Kidney (tissue), 13 donors: ENCODE measurements at regions not wholly inside any gene's neighbourhood (a gene's known extent, or its start where the extent isn't known, plus 50 kb on each side); places are given as distances from the start of the nearest gene placed in this dataset.
A peak's percentile ranks its signal among the peaks of the same experiment; 100 is the strongest.

Experiments used
- DNase-seq, 5 donors: peaks; one replicate each; pipeline ENCODE4 v3.0.0-alpha.2; 2013 to 2020
- FAIRE-seq: peaks from 2 replicates; lab custom pipeline; 2012; peaks lifted over from hg19 to GRCh38; lab: Jason Lieb, UNC
- H3K27ac ChIP-seq, 2 donors: one replicate each; pipeline ENCODE4 v1.7.0; 2013; ENCODE audit warnings: low read depth in 2 of 2, low read length in 2 of 2, inconsistent platforms in 1 of 2
- H3K27me3 ChIP-seq: one replicate; pipeline ENCODE4 v1.7.1; 2013; ENCODE audit warnings: low read length, inconsistent platforms; ENCODE audit not compliant: control insufficient read depth, insufficient read depth
- H3K36me3 ChIP-seq, 3 donors: one replicate each; pipeline versions ENCODE4 v1.7.0 to v1.7.1; 2013; ENCODE audit warnings: low read length in 3 of 3, control low read depth in 1 of 3, inconsistent platforms in 1 of 3; ENCODE audit not compliant: insufficient read depth in 3 of 3, control insufficient read depth in 2 of 3
- H3K4me1 ChIP-seq, 3 donors: one replicate each; pipeline versions ENCODE4 v1.7.0 to v1.7.1; 2013; ENCODE audit warnings: low read length in 3 of 3, inconsistent platforms in 1 of 3, low read depth in 1 of 3; ENCODE audit not compliant: control insufficient read depth in 2 of 3, insufficient read depth in 2 of 3
- H3K4me3 ChIP-seq, 3 donors: one replicate each; pipeline versions ENCODE4 v1.7.0 to v1.8.1; 2013; ENCODE audit warnings: low read length in 3 of 3, control low read depth in 1 of 3, inconsistent platforms in 1 of 3
- H3K9ac ChIP-seq, 3 donors: one replicate each; pipeline versions ENCODE4 v1.7.0 to v1.7.1; 2013; ENCODE audit warnings: low read length in 3 of 3, control low read depth in 1 of 3, inconsistent platforms in 1 of 3
- H3K9me3 ChIP-seq, 3 donors: one replicate each; pipeline versions ENCODE4 v1.7.0 to v1.7.1; 2013; ENCODE audit warnings: low read length in 3 of 3, control low read depth in 1 of 3, inconsistent platforms in 1 of 3; ENCODE audit not compliant: control insufficient read depth in 2 of 3, insufficient read depth in 1 of 3
- CTCF ChIP-seq: IDR thresholded peaks from 3 replicates; pipeline ENCODE4 v1.5.1; 2012; ENCODE audit warnings: mild to moderate bottlenecking, moderate library complexity, borderline replicate concordance; ENCODE audit not compliant: insufficient read depth; ENCODE audit errors: extremely low read depth
- intact Hi-C: fragments of 100-400 bp; cut with DNase I; formaldehyde crosslinking; loops from one replicate; pipeline ENCODE4 v1.11.1; 2022
- donor health status: control.
- donor health status: control.
- donor health status: control.
- donor health status: control.
- donor health status: control.
- donor health status: DM: yes; HTN: yes; CAD: no.
- donor health status: Normal renal cell carcinoma (clear cell type).

- no peaks in the 10 kb centered on the region for H3K9me3 ChIP-seq
- intact Hi-C loops, result no loop called here
- FAIRE-seq, result no peak
- TF ChIP-seq CTCF, result no peak
- no peak for DNase-seq
- H3K36me3 ChIP-seq, result no peaks in the 10 kb centered on the region
- H3K9ac ChIP-seq, result no peak overlapping the region
- H3K27ac ChIP-seq, result no peak overlapping the region
- H3K27me3 ChIP-seq, result no peaks in the 10 kb centered on the region
- H3K4me3 ChIP-seq, result no peak overlapping the region
- no peaks in the 10 kb centered on the region for H3K4me1 ChIP-seq
Observed at GRCh38 chr4:12636191-12636590, 847.9 kb downstream of the RAB28 start.

GRCh38 chr4:12635629-12636028 lies 848.5 kb downstream of the RAB28 start:
- Histone ChIP-seq H3K4me3 (no peak overlapping the region), H3K4me1 (no peaks in the 10 kb centered on the region), H3K27me3 (no peaks in the 10 kb centered on the region), H3K9me3 (no peaks in the 10 kb centered on the region), H3K36me3 (no peaks in the 10 kb centered on the region), H3K9ac (no peak overlapping the region), H3K27ac (no peak overlapping the region)
- DNase-seq (no peak), FAIRE-seq (no peak)
- intact Hi-C loops, result no loop called here
- TF ChIP-seq CTCF, result no peak

- no peaks in the 10 kb centered on the region for H3K4me1 ChIP-seq
- H3K36me3 ChIP-seq, result no peaks in the 10 kb centered on the region
- DNase-seq, result peak; percentile 79 to 89 (median 87)
- no peaks in the 10 kb centered on the region for H3K9me3 ChIP-seq
- intact Hi-C loops, result no loop called here
- H3K4me3 ChIP-seq, result no peak overlapping the region
- no peak overlapping the region for H3K9ac ChIP-seq
- FAIRE-seq, result peak; percentile 52
- no peaks in the 10 kb centered on the region for H3K27me3 ChIP-seq
- H3K27ac ChIP-seq, result no peak overlapping the region
- TF ChIP-seq CTCF, result peak; percentile 84
Observed at GRCh38 chr4:12633053-12633651, 851.0 kb downstream of the RAB28 start.

GRCh38 chr4:12615822-12616221 lies 868.3 kb downstream of the RAB28 start:
- DNase-seq (no peak), FAIRE-seq (no peak)
- Histone ChIP-seq H3K27me3 (no peaks in the 10 kb centered on the region), H3K4me1 (no peaks in the 10 kb centered on the region), H3K27ac (no peak overlapping the region), H3K4me3 (no peak overlapping the region), H3K9me3 (no peaks in the 10 kb centered on the region), H3K36me3 (no peaks in the 10 kb centered on the region), H3K9ac (no peak overlapping the region)
- TF ChIP-seq CTCF, result no peak
- intact Hi-C loops, result no loop called here
